GM12865 (cell line): ENCODE measurements at regions not wholly inside any gene's neighbourhood (a gene's known extent, or its start where the extent isn't known, plus 50 kb on each side); places are given as distances from the start of the nearest gene placed in this dataset.

ENCODE experiments used
- DNase-seq: peaks from one replicate; pipeline ENCODE4 v3.0.0; 2010; ENCODE audit warnings: low read depth
- H3K4me3 ChIP-seq: 2 replicates; pipeline ENCODE4 v1.5.1; 2011; ENCODE audit warnings: mild to moderate bottlenecking, low read depth, low read length, control low read depth
- TF ChIP-seq, protein P1 (sequence below): IDR thresholded peaks from 2 replicates; pipeline ENCODE4 v1.5.1; 2011; ENCODE audit warnings: low read length, control low read depth, low read depth, inconsistent platforms; ENCODE audit not compliant: insufficient read depth; ENCODE audit errors: missing control alignments

GRCh38 chr2:174664084-174664759 is 66.6 kb upstream of the WIPF1 start:
- no peak overlapping the region for H3K4me3 ChIP-seq
- TF ChIP-seq, protein P1, sequence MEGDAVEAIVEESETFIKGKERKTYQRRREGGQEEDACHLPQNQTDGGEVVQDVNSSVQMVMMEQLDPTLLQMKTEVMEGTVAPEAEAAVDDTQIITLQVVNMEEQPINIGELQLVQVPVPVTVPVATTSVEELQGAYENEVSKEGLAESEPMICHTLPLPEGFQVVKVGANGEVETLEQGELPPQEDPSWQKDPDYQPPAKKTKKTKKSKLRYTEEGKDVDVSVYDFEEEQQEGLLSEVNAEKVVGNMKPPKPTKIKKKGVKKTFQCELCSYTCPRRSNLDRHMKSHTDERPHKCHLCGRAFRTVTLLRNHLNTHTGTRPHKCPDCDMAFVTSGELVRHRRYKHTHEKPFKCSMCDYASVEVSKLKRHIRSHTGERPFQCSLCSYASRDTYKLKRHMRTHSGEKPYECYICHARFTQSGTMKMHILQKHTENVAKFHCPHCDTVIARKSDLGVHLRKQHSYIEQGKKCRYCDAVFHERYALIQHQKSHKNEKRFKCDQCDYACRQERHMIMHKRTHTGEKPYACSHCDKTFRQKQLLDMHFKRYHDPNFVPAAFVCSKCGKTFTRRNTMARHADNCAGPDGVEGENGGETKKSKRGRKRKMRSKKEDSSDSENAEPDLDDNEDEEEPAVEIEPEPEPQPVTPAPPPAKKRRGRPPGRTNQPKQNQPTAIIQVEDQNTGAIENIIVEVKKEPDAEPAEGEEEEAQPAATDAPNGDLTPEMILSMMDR, result no peak
- no peak for DNase-seq

DNA sequence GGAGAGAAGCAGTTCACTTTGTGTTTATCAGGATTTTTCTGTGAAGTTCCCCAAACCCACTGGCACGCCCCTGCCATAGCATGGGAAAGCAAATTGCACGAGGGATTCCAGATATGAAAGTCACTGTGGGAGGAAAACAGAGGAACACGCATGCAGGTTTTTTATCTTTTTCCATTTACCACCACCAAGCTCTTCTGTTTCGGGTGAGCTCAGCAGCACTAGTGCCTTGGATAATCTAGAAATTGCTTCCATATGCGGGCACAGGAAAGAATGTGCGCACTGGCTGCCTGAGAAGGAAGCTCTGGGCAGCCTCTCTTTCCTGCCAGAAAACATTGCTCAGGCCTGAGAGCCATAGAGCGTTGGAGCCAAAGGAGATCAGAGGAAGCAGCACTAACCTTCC is 65.9 kb upstream of the WIPF1 start:
- TF ChIP-seq, protein P1, result no peak
- no peak overlapping the region for H3K4me3 ChIP-seq
- DNase-seq, result no peak

DNA sequence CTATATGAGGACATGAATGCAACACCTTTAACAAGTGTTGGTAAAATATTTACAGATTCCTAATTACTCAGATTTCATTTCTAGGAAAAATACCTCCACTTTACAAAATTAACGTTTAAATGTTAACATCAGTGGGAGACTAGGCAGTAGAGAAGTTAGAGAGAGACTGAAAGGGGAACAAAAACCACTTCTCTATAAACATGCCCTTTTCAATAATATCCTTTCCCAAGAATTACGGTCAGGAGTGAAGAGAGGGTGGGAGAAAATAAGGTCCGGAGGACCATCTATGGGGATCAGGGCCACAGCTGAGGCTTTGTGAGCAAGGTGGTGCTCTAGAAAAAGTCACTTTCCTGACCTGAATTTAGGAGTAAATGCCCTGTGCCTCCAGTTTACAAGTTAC is 65.3 kb upstream of the WIPF1 start:
- no peak for DNase-seq
- TF ChIP-seq, protein P1, result no peak
- H3K4me3 ChIP-seq, result no peak overlapping the region

GRCh38 chr2:174662459-174662858 is 64.9 kb upstream of the WIPF1 start:
- DNase-seq, result no peak
- TF ChIP-seq, protein P1, result no peak
- no peak overlapping the region for H3K4me3 ChIP-seq

DNA sequence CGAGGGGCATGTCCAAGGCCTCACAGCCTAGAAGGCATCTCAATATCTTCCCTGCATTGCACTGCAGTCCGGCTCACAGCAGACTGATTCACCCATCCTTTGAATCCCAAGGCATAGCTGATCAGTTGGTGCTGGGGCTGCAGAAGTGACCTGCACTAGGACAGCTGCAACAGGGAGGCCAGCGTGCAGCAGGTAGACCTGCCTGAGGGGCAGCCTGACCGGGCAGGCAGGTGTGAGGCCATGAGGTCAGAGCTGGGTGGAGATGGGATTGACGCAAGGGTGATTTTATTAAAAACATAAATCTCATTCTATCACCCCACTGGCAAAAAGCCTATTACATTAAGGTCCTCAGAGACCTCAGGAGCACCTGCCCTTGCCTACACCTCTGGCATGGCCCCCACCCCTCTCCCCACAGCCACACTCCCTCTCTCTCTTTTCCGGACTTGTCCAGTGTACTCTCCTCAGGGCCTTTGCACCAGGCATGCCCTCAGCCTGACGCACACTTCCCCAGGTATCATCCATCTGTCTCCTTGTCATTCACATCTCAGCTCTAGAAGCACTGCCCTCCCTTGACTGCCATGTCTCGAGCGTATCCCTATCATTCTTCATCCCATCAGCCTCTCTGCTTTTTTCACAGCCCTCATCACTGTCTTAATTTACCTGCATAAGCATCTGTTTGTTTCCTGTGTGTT is 63.5 kb upstream of the WIPF1 start:
- DNase-seq, result no peak
- H3K4me3 ChIP-seq, result no peak overlapping the region
- TF ChIP-seq, protein P1, result no peak

DNA sequence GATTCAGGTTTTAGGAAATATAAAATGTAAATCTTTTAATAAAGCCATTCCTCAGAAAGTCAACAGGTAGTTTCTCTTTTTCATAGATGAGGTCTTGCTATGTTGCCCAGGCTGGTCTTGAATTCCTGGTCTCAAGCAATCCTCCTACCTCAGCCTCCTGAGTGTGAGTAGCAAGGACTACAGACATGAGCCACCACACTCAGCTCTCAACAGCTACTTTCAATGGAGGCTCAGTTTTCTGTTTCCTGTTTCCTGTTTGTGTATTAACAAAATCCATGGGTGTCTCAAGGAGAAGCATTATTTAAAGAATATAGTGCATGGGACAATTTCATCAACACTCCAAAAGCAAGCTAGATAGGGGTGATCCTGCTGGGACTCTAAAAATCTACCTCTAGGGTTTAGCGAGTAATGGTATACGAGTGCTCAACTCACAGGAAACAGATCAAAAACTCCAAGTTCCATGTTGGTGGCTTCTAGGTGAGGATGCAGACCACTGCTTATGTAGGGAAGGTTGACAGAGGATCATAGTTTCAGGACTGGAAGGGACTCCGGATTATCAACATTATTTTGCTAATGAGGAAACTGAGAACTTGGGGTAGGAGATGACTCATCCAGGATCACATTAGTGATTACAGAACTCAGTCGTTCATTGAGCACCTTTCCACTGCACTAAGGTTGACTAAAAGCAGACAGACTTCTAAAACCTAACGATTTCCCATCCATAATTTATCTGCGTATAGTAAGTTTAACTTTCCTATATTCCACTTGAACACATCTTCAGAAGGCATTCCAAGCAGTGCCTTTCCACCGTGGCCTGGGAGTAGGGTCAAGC is 61.7 kb upstream of the WIPF1 start:
- peak; percentile 24 for DNase-seq
- TF ChIP-seq, protein P1, result no peak
- no peak overlapping the region for H3K4me3 ChIP-seq
